Pancreas (tissue), 10 donors: ENCODE measurements at regions not wholly inside any gene's neighbourhood (a gene's known extent, or its start where the extent isn't known, plus 50 kb on each side); places are given as distances from the start of the nearest gene placed in this dataset.
A peak's percentile ranks its signal among the peaks of the same experiment; 100 is the strongest.

ENCODE experiments used
- ATAC-seq, 4 donors: fragments of 200-7000 bp; cut with Tn5 transposase; one replicate each; pipeline versions ENCODE4 v1.8.0 to v1.9.1; 2020; ENCODE audit warnings: mild to moderate bottlenecking in 4 of 4, moderate library complexity in 4 of 4
- DNase-seq, 6 donors: peaks; one replicate each; pipeline ENCODE4 v3.0.0-alpha.2; 2020
- FAIRE-seq: peaks from 2 replicates; lab custom pipeline; 2012; peaks lifted over from hg19 to GRCh38; lab: Jason Lieb, UNC
- H3K27ac ChIP-seq, 4 donors: fragments of 200-600 bp; sonication (generic); 1 replicate in 3 of 4; 2 replicates in 1 of 4; pipeline versions ENCODE4 v1.5.0 to v1.8.0; 2020
- H3K27me3 ChIP-seq, 4 donors: fragments of 200-600 bp; one replicate each; pipeline ENCODE4 v1.8.0; 2021
- H3K36me3 ChIP-seq, 3 donors: fragments of 200-600 bp; sonication (generic) in 1 of 3; one replicate each; pipeline versions ENCODE4 v1.5.0 to v1.8.0; 2020 to 2021
- H3K4me1 ChIP-seq, 3 donors: fragments of 200-600 bp; one replicate each; pipeline ENCODE4 v1.8.0; 2021
- H3K4me3 ChIP-seq, 4 donors: fragments of 200-600 bp; sonication (generic) in 2 of 4; one replicate each; pipeline versions ENCODE4 v1.5.0 to v1.8.0; 2020 to 2021
- H3K9me3 ChIP-seq, 4 donors: fragments of 200-600 bp; one replicate each; pipeline ENCODE4 v1.8.0; 2021
- WGBS, 2 donors: extraction: QIAGEN DNeasy Blood & Tissue Kit; methylation state at CpG; one replicate each; pipeline ENCODE4 v1.1.7; 2013; 5-methylcytosine and 5-hydroxymethylcytosine counted together
- intact Hi-C, 3 donors: fragments of 100-400 bp; cut with DNase I; formaldehyde crosslinking; loops; one replicate each; pipeline versions ENCODE4 v1.11.1 to v1.14.2; 2022
- TF ChIP-seq, protein P1 (sequence below), 4 donors: fragments of 200-600 bp; sonication (generic) in 3 of 4; IDR thresholded peaks; one replicate each; pipeline versions ENCODE4 v1.5.0 to v1.8.0; 2021; ENCODE audit warnings: antibody characterized with exemption in 4 of 4
- donor health status: healthy with polysubstance abuse.
- donor health status: DM: no; HTN: no; CAD: no; lungs with moderate emphysema.
- donor health status: DM: no; HTN: no; CAD: no.
- donor health status: control.
- donor health status: control.
- donor health status: Bipolar disorder and iron deficiency.
- donor health status: DM: yes; HTN: yes; CAD: no.
- donor health status: DM: no; HTN: no; CAD: no.
- donor health status: DM: no; HTN: no; CAD: no.
- donor health status: DM: yes; HTN: yes; CAD: no.

GRCh38 chr2:209189893-209190292, 234.0 kb upstream of the MAP2 start:
- no peaks in the 10 kb centered on the region for H3K36me3 ChIP-seq
- 83 to 84% methylated on average over 1 of the region's 1 CpG for WGBS, 2 donors
- ATAC-seq = peak in 1 of 4 donors; percentile 30
- peaks cover 0 to 4% (median 0%) of the 10 kb centered on the region in 4 donors for H3K27me3 ChIP-seq
- no peak for FAIRE-seq
- no peak overlapping the region for H3K4me3 ChIP-seq
- no peaks in the 10 kb centered on the region for H3K9me3 ChIP-seq
- DNase-seq = no peak
- TF ChIP-seq, protein P1, sequence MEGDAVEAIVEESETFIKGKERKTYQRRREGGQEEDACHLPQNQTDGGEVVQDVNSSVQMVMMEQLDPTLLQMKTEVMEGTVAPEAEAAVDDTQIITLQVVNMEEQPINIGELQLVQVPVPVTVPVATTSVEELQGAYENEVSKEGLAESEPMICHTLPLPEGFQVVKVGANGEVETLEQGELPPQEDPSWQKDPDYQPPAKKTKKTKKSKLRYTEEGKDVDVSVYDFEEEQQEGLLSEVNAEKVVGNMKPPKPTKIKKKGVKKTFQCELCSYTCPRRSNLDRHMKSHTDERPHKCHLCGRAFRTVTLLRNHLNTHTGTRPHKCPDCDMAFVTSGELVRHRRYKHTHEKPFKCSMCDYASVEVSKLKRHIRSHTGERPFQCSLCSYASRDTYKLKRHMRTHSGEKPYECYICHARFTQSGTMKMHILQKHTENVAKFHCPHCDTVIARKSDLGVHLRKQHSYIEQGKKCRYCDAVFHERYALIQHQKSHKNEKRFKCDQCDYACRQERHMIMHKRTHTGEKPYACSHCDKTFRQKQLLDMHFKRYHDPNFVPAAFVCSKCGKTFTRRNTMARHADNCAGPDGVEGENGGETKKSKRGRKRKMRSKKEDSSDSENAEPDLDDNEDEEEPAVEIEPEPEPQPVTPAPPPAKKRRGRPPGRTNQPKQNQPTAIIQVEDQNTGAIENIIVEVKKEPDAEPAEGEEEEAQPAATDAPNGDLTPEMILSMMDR (IDR thresholded peaks at IDR 0.05) = no peak
- no peaks in the 10 kb centered on the region for H3K4me1 ChIP-seq
- H3K27ac ChIP-seq = no peak overlapping the region
- intact Hi-C loops = loop anchor here in 1 of 3 donors (10.0 kb wide), 1 partner anchor 725 kb away; no protein-coding TSS in a partner anchor

- H3K4me3 ChIP-seq = no peak overlapping the region
- peaks cover 0 to 4% (median 0%) of the 10 kb centered on the region in 4 donors for H3K27me3 ChIP-seq
- no peak for ATAC-seq
- H3K9me3 ChIP-seq = no peaks in the 10 kb centered on the region
- FAIRE-seq = no peak
- TF ChIP-seq, protein P1 (IDR thresholded peaks at IDR 0.05) = no peak
- no peak overlapping the region for H3K27ac ChIP-seq
- intact Hi-C loops = loop anchor here in 1 of 3 donors (10.0 kb wide), 1 partner anchor 726 kb away; no protein-coding TSS in a partner anchor
- H3K36me3 ChIP-seq = no peaks in the 10 kb centered on the region
- no peaks in the 10 kb centered on the region for H3K4me1 ChIP-seq
- DNase-seq = no peak
Observed at GRCh38 chr2:209191139-209191538, 232.7 kb upstream of the MAP2 start.

- Histone ChIP-seq H3K4me1 (no peaks in the 10 kb centered on the region), H3K27me3 (peaks cover 0 to 4% (median 0%) of the 10 kb centered on the region in 4 donors), H3K27ac (no peak overlapping the region), H3K9me3 (no peaks in the 10 kb centered on the region), H3K4me3 (no peak overlapping the region), H3K36me3 (no peaks in the 10 kb centered on the region)
- no peak for ATAC-seq
- 49 to 63% methylated on average over 2 of the region's 2 CpGs for WGBS, 2 donors
- no peak for FAIRE-seq
- intact Hi-C loops = loop anchor here in 1 of 3 donors (10.0 kb wide), 1 partner anchor 730 kb away; no protein-coding TSS in a partner anchor
- TF ChIP-seq, protein P1 (IDR thresholded peaks at IDR 0.05) = no peak
- no peak for DNase-seq
Observed at GRCh38 chr2:209194717-209195116, 229.1 kb upstream of the MAP2 start.

- ATAC-seq (peak; percentile 71 to 85 (median 82)), DNase-seq (peak; percentile 20 to 65 (median 43)), FAIRE-seq (no peak)
- 11 to 13% methylated on average over 9 of the region's 9 CpGs for WGBS, 2 donors
- intact Hi-C loops = no loop called here
- no peaks in the 10 kb centered on the region for H3K27me3 ChIP-seq
- peak overlapping the region in 2 of 4 donors; percentile 12 to 74 for H3K27ac ChIP-seq
- no peaks in the 10 kb centered on the region for H3K9me3 ChIP-seq
- H3K4me1 ChIP-seq = peaks cover 0 to 4% (median 0%) of the 10 kb centered on the region in 3 donors
- no peaks in the 10 kb centered on the region for H3K36me3 ChIP-seq
- peak overlapping the region in 3 of 4 donors; percentile 6 to 54 (median 36) for H3K4me3 ChIP-seq
- TF ChIP-seq, protein P1 (IDR thresholded peaks at IDR 0.05) = peak; percentile 32 to 62 (median 57)
Observed at GRCh38 chr2:209208211-209208610, 215.6 kb upstream of the MAP2 start.

DNA sequence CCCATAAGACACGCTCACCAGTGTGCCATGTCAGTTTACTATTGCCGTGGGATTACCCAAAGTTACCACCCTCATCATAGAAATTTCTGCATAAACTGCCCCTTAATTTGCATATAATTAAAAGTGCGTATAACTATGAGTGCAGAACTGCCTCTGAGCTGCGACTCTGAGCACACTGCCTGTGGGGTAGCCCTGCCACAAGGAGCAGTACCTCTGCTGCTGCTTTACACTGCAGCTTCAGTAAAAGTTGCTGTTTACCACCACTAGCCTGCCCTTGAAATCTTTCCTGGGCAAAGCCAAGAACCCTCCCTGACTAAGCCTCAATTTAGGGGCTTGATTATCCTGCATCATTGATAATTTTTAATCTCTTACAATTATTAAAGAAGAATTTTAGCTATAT, 213.9 kb upstream of the MAP2 start:
- peak in 3 of 4 donors; percentile 34 to 60 (median 37) for ATAC-seq
- intact Hi-C loops = no loop called here
- FAIRE-seq = no peak
- H3K27ac ChIP-seq = peak overlapping the region in 2 of 4 donors; percentile 67 to 82
- peak overlapping the region in 1 of 4 donors; percentile 36 for H3K4me3 ChIP-seq
- H3K4me1 ChIP-seq = peaks cover 0 to 4% (median 0%) of the 10 kb centered on the region in 3 donors
- WGBS, 2 donors = 76 to 88% methylated on average over 4 of the region's 4 CpGs
- H3K36me3 ChIP-seq = no peaks in the 10 kb centered on the region
- no peaks in the 10 kb centered on the region for H3K27me3 ChIP-seq
- TF ChIP-seq, protein P1 (IDR thresholded peaks at IDR 0.05) = no peak
- no peaks in the 10 kb centered on the region for H3K9me3 ChIP-seq
- DNase-seq = peak in 2 of 6 donors; percentile 23 to 43
